ENCODE measurements at regions not wholly inside any gene's neighbourhood (a gene's known extent, or its start where the extent isn't known, plus 50 kb on each side); places are given as distances from the start of the nearest gene placed in this dataset.

GRCh38 chr14:53711205-53711604, 245.4 kb downstream of the BMP4 start:
- TF ChIP-seq CTCF (IDR thresholded peaks at IDR 0.05), result no peak
- no peak for TF ChIP-seq JUND (IDR thresholded peaks at IDR 0.05)
- no peak for TF ChIP-seq USF1 (IDR thresholded peaks at IDR 0.05; ENCODE audit: borderline replicate concordance, low read depth)
- no peak for TF ChIP-seq MXI1 (IDR thresholded peaks at IDR 0.05; ENCODE audit: low read depth, low read length)
- TF ChIP-seq YY1 (IDR thresholded peaks at IDR 0.05; ENCODE audit: low read depth), result no peak
- no peak for TF ChIP-seq NFIC (IDR thresholded peaks at IDR 0.05; ENCODE audit: borderline replicate concordance)
- no peak for TF ChIP-seq REST (IDR thresholded peaks at IDR 0.05; ENCODE audit: low read depth, low read length)
- TF ChIP-seq IRF3 (IDR thresholded peaks at IDR 0.05; ENCODE audit: low read depth, low read length), result no peak
- no peak for TF ChIP-seq TCF12 (IDR thresholded peaks at IDR 0.05)
- no peak for TF ChIP-seq USF2 (IDR thresholded peaks at IDR 0.05; ENCODE audit: borderline replicate concordance, low read depth, low read length)
- TF ChIP-seq CHD2 (IDR thresholded peaks at IDR 0.05; ENCODE audit: low read length, partially characterized antibody), result no peak
- TF ChIP-seq EZH2phosphoT487 (IDR thresholded peaks at IDR 0.05; ENCODE audit: borderline replicate concordance, low read depth), result no peak
- TF ChIP-seq EP300 (IDR thresholded peaks at IDR 0.05; ENCODE audit: borderline replicate concordance in 1 of 2, low read depth in 1 of 2, low read length in 1 of 2), result no peak
